Suppressor macrophage treated with lipopolysaccharide for 4 hours (primary cell): ENCODE measurements at regions not wholly inside any gene's neighbourhood (a gene's known extent, or its start where the extent isn't known, plus 50 kb on each side); places are given as distances from the start of the nearest gene placed in this dataset.

Experiments
- DNase-seq: peaks from one replicate; pipeline ENCODE4 v3.0.0-alpha.2; 2020

GRCh38 chr12:108043286-108043685 is 85.8 kb upstream of the WSCD2 start:
- no peak for DNase-seq

GRCh38 chr12:108043750-108044533 is 85.1 kb upstream of the WSCD2 start:
- DNase-seq: no peak

- DNase-seq: no peak
Observed at GRCh38 chr12:108046135-108046534, 83.0 kb upstream of the WSCD2 start.

GRCh38 chr12:108046650-108047049 is 82.4 kb upstream of the WSCD2 start:
- no peak for DNase-seq

GRCh38 chr12:108047071-108047550 is 82.0 kb upstream of the WSCD2 start:
- peak; percentile 54 for DNase-seq

GRCh38 chr12:108048686-108049085 is 80.4 kb upstream of the WSCD2 start:
- DNase-seq: no peak

GRCh38 chr12:108050696-108051095 is 78.4 kb upstream of the WSCD2 start:
- no peak for DNase-seq

- no peak for DNase-seq
Observed at GRCh38 chr12:108052260-108052659, 76.8 kb upstream of the WSCD2 start.

GRCh38 chr12:108053512-108053911 is 75.6 kb upstream of the WSCD2 start:
- DNase-seq: no peak

- DNase-seq: no peak
Observed at GRCh38 chr12:108054496-108054895, 74.6 kb upstream of the WSCD2 start.

GRCh38 chr12:108055141-108055540 is 73.9 kb upstream of the WSCD2 start:
- no peak for DNase-seq

- no peak for DNase-seq
Observed at GRCh38 chr12:108060067-108060466, 69.0 kb upstream of the WSCD2 start.

- no peak for DNase-seq
Observed at GRCh38 chr12:108060903-108061302, 68.2 kb upstream of the WSCD2 start.

- peak; percentile 43 for DNase-seq
Observed at GRCh38 chr12:108063192-108063591, 65.9 kb upstream of the WSCD2 start.

- DNase-seq: no peak
Observed at GRCh38 chr12:108065069-108065468, 64.0 kb upstream of the WSCD2 start.

GRCh38 chr12:108066583-108067577 is 62.2 kb upstream of the WSCD2 start:
- no peak for DNase-seq

GRCh38 chr12:108069651-108070165 is 59.4 kb upstream of the WSCD2 start:
- no peak for DNase-seq

GRCh38 chr12:108075561-108075960 is 53.5 kb upstream of the WSCD2 start:
- DNase-seq: no peak

GRCh38 chr12:108076556-108076955 is 52.5 kb upstream of the WSCD2 start:
- DNase-seq: no peak

- DNase-seq: no peak
Observed at GRCh38 chr12:108078428-108078827, 50.7 kb upstream of the WSCD2 start.
